Hematopoietic multipotent progenitor cell treated with erythropoietin and hydrocortisone succinate and interleukin-3 and kit ligand, for 6 days (in vitro differentiated cells): ENCODE measurements at regions not wholly inside any gene's neighbourhood (a gene's known extent, or its start where the extent isn't known, plus 50 kb on each side); places are given as distances from the start of the nearest gene placed in this dataset.

Source experiments
- DNase-seq: peaks from one replicate; pipeline ENCODE4 v3.0.0-alpha.2; 2015

GRCh38 chr5:74206579-74207550 lies 433.7 kb downstream of the ENC1 start:
- no peak for DNase-seq

- DNase-seq: no peak
Measured at GRCh38 chr5:74205767-74206578, 434.6 kb downstream of the ENC1 start.

- DNase-seq: peak; percentile 10
Measured at GRCh38 chr5:74201334-74202081, 439.0 kb downstream of the ENC1 start.

- no peak for DNase-seq
Measured at GRCh38 chr5:74200560-74200959, 440.0 kb downstream of the ENC1 start.

GRCh38 chr5:74199436-74200210 lies 440.9 kb downstream of the ENC1 start:
- DNase-seq: no peak

GRCh38 chr5:74199005-74199404 lies 441.5 kb downstream of the ENC1 start:
- DNase-seq: no peak

GRCh38 chr5:74198156-74198555 lies 442.4 kb downstream of the ENC1 start:
- no peak for DNase-seq

GRCh38 chr5:74196233-74196632 lies 444.3 kb downstream of the ENC1 start:
- no peak for DNase-seq

- DNase-seq: no peak
Measured at GRCh38 chr5:74194196-74194595, 446.3 kb downstream of the ENC1 start.

- DNase-seq: no peak
Measured at GRCh38 chr5:74192606-74193299, 447.8 kb downstream of the ENC1 start.

GRCh38 chr5:74188351-74189105 lies 452.0 kb downstream of the ENC1 start:
- no peak for DNase-seq

GRCh38 chr5:74187757-74188156 lies 452.8 kb downstream of the ENC1 start:
- DNase-seq: no peak

GRCh38 chr5:74186356-74187315 lies 453.9 kb downstream of the ENC1 start:
- no peak for DNase-seq

- no peak for DNase-seq
Measured at GRCh38 chr5:74185599-74185998, 454.9 kb downstream of the ENC1 start.

GRCh38 chr5:74184649-74185048 lies 455.9 kb downstream of the ENC1 start:
- no peak for DNase-seq

- DNase-seq: no peak
Measured at GRCh38 chr5:74183041-74183440, 457.5 kb downstream of the ENC1 start.

GRCh38 chr5:74182603-74183002 lies 457.9 kb downstream of the ENC1 start:
- peak; percentile 10 for DNase-seq

GRCh38 chr5:74179701-74180100 lies 460.8 kb downstream of the ENC1 start:
- DNase-seq: no peak

- DNase-seq: no peak
Measured at GRCh38 chr5:74179179-74179578, 461.3 kb downstream of the ENC1 start.

- DNase-seq: no peak
Measured at GRCh38 chr5:74177961-74178360, 462.6 kb downstream of the ENC1 start.
